Stimulated activated CD8-positive, alpha-beta memory T cell treated with anti-CD3 and anti-CD28 coated beads, Interleukin-4, amount 100 ng/mL, for 4 hours (primary cell): ENCODE measurements at regions not wholly inside any gene's neighbourhood (a gene's known extent, or its start where the extent isn't known, plus 50 kb on each side); places are given as distances from the start of the nearest gene placed in this dataset.

ENCODE experiments used
- DNase-seq, 2 donors: peaks; one replicate each; pipeline ENCODE4 v3.0.0-alpha.2; 2020; ENCODE audit warnings: low read depth in 2 of 2, low spot score in 1 of 2

DNA sequence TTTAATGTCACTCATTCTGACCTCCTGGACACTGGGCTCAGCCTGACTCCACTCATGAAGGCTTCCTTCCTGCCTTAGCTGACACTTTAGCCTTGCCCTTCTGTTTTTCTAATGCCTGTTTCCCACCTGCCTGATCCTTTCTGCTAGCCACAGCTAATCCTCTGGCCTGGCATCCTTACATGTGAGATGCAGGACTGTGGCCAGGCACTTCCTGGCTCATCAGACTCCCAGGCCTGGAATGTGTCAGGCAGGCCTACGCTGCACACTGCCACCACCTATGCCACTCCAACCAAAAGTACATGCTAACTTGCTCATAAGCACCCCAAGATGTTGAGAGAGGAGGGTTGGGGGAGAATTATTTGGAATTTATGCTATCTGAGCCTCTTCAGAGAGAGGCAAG lies 138.8 kb upstream of the NALF2 start:
- no peak for DNase-seq

DNA sequence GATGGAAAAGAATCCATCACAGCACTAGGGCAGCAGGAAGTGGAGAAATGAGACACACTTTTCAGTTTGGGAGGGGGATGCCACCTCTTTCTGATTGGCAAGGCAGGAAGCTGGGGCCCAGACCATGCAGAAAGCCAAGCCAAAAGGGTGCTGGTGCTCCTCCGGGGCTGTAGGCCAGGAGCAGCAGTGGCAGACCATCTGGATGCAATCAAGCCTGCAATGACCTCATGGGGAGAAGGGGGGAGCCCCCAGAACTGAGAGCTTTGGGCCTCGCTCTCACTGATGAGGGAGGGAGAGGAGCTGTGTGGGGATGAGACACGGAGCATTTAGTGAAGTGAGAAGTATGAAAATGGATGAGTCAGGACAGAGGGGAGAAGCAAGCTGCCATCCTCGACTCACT lies 141.3 kb upstream of the NALF2 start:
- DNase-seq, result no peak

DNA sequence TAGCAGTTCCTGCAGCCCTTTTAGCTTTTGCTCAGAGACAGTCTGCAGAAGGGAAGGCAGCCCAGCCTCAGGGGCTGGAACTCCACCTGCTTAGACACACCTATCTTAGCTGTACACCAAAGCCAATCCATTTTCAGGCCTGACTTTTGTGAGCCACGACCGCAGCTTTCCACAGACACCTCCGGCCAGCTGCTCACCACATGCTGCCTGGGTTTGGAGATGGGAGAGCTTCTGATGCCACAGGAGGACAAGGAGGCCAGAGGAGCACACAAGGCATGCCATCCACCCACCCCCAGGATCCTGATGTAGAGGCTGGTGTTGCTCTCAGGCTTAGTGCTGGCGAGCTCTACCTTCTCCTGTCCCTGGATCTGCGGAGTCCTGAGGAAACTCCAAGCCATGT lies 141.8 kb upstream of the NALF2 start:
- DNase-seq, result no peak

DNA sequence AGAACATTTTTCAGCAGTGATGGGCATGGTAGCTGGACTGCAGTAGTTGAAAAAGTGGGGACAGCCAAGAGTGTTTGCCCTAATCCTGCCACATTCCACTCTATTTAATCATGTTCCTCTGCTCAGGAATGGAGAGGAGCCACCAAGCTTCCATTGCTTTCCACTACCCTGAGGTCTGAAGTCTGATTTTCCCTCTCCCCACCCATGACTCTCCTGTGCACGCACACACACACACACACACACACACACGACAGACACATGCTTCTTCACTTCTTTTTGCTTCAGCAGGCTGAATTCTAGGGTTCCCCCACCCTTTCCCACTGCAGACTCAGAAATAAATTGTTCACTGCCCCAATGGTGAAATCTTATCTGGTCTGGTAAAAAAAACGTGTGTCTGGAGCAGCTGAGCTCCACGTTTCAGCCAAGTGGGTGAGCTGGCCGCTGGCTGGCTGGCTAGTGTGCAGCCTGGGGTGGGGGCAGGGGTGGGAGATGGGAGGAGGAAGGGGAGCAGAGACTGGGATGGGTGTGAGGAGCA lies 142.7 kb upstream of the NALF2 start:
- no peak for DNase-seq

DNA sequence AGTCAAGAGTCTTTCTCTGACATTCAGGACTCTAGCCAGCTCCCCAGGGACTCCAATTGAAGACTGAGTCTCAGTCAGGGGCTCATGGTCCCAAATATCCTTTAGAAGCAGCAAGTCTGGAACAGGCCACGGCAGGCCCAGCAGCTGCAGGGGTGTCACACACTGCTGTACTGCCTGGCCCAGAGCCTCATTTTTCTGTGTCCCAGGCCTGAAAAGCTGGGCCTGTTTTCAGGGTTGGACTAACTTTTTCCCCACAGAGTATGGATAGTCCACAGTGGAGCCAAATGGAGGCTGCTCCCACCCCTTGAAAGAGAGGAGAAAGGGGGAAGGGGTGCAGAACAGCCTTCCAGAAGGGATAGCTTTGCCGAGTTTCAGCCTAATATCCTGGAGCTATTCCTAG lies 146.8 kb upstream of the NALF2 start:
- DNase-seq, result no peak

DNA sequence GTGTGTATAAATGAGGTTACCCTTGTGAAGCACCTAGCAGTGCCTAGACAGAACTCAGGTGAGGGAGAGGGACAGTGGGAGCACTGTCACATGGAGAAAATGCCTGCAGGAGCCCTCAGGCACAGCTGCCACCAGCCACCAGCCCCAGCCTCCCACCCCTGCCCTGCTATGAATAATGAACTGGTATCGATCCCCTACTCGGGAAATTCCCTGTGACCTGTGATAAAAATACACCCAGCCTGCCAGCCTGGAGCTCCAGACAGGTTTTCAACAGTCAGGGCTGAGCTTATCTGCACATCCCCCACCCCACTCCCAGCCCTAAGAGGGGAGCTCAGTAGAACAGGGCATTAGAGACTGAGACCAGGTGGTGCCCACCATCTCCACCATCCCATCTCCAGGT lies 159.6 kb upstream of the PJA1 start:
- no peak for DNase-seq

DNA sequence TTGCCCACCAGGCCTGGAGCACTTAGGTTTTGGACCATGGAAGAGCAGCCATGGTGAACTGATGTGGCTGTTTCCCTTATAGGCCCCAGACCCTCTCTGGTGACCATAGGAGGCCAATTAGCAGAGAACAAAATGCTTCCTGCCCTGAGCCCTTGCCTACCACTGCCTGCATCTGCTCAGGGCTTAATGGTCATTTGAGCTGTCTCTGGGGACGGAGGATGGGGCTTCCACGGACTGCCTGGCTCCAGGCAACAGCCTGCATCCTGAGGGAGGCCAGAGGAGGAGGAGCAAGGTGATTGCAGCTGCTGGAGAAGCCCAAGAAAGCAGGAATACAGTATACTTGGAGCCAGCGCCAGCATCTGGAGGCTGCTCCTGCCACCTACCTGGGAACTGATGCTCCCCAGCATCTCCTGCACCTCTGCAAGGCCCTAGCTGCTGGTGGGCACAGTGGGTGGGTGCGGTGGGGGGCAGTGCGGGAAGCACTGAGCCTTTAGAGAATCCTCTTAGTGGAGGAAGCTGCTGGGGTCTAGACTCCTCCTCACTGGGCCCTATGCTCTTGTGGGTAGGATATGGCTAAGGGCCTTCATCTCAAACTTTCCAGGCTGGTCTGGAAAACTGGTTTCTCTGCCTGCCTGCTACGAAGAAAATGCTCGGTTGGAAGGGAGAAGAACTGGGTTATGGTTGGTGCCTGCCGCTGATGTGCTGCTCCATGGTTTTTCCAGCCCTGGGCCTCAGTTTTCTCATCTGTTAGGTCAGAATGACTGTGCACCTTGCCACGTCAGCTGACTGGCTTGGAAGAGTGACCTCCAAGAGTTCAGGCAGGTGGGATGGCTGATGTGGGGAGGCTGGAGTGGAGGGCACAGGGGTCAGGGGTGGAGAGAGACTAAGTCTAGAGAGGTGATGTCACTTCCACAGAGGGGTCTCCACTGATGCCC lies 158.8 kb upstream of the PJA1 start:
- DNase-seq, result no peak

DNA sequence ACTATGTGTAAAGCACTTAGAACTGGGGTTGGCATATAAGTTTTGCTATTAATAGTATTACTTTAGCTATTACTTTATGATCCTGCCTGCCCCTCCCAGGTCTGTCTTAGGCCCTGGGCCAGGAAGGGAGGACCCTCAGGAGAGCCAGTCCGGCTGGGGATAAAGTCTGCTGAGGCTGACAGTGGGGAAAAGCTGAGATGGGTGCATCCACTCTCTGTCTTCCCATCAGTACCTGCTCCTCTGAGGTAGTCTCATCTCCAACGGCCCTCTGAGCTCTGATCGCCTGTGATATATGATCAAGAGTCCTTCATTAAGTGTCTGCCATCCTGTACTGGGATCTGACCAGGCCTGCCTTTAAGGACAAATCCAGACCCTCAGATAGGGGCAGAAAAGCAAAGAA lies 156.5 kb upstream of the PJA1 start:
- no peak for DNase-seq

DNA sequence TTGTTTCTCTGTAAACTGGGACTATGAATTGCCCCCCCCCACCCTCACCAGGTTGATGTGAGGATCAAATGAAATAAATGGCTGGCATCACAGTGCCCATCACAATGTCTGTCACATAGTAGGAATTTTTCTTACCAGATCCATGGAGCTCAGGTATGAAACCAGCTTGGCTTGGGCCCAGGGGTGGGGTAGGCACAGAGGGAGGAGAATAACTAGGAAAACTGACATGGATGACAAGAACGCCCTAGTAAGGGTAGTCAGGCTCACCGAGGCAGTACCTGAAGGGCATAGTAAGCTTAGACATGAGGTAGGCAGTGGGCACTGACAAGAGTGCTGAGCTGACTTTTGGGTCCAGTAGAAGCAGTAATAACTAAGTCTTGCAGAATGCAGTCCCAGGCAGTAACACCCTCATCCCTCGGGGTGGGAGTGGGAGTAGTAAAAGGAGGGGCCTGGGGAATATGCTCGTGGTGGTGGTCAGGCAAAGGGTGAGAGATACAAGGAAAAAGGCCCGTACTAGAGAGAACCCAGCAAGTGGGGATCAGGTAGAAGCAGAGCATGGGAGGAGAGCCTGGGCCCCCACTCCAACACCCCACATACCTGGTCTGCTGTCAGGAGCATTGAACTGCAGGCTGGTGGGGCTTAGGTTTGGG lies 155.9 kb upstream of the PJA1 start:
- DNase-seq, result no peak

DNA sequence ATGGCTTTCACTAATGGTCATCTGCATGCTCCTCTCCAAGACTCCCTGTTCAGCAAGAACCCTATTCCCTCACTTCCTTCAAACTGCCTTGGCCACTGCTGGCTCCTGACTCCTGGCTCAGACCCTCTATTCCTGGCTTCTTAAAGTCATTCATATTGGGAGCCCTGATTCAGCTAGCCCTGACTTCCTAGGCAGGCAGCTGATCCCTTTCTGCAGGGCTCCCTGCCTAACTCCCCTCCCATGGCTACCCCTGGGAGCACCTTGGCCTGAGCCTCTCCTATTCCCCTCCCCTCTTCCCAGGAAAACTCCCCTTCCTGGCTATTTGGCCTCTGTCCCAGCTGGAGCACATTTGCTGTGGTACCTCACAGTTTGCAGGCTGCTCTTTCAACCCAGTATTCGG lies 154.9 kb upstream of the PJA1 start:
- DNase-seq, result no peak

DNA sequence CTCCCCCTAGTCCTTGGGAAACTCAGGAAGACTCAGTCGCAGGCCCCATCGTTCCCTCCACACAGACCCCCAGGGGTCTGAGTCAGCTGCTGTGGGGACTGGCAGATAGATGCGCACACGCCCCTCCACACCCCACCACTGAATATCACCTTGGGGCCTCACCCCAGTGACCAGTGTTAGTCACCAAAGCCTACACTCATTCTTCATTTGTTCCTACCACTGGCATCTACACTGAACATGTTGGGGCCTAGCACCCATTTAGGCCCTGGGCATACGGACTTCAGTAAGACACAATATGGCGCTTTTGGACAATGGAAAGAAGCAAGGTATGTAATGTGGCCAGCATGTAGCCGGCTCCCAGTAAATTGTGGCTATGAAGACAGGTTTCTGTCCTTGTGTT lies 154.1 kb upstream of the PJA1 start:
- no peak for DNase-seq

DNA sequence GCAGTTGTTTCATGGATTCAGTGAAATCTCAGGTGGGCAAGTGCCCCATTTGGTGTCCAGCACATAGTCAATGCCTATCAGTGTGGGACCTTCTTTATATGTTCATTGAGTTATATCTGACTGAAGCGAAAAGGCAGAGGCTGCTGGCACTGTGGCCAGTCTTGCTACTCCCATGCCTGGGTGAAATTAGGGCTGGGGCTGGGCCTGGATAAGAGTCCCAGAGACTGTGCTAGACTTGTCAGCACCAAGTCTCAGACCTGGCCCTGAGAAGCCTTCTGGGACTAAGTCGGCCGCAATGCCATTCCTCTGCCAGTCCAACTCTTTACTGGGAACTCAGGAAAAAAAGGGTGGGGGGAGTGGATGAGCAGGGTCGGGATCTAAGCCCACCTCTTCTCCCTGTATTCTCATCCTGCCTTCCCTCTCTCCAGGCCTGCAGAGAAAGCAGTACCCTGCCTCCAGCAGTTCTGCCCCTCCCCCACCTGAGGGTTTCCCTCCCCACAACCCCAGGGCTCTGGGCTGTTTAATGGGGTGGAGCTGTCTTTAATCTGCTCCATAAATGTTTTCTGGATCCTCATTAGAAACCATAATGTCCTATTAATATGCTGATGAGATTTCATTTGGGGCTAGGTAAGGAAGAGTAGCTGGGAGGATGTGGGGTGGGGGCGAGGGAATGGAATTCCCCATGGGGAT lies 153.5 kb upstream of the PJA1 start:
- no peak for DNase-seq

DNA sequence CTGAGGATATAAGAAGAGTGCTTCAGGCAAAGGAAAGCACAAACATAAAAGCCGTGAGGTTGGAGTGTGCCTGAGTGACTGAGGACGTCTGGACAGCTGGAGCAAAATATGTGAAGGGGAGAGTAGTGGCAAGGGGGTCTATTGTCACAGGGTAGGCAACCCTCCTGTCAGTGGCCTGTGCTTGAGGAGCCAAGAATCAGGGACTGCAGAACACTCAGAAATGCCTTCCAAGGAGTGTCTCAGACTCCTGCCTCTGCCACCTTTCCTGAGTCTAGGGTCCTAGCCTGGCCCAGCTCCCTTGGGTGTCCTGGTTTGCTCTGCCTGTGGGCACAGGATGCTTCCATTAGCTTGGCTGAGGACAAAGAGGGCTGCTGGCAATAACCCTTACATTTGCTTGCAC lies 152.5 kb upstream of the PJA1 start:
- no peak for DNase-seq

DNA sequence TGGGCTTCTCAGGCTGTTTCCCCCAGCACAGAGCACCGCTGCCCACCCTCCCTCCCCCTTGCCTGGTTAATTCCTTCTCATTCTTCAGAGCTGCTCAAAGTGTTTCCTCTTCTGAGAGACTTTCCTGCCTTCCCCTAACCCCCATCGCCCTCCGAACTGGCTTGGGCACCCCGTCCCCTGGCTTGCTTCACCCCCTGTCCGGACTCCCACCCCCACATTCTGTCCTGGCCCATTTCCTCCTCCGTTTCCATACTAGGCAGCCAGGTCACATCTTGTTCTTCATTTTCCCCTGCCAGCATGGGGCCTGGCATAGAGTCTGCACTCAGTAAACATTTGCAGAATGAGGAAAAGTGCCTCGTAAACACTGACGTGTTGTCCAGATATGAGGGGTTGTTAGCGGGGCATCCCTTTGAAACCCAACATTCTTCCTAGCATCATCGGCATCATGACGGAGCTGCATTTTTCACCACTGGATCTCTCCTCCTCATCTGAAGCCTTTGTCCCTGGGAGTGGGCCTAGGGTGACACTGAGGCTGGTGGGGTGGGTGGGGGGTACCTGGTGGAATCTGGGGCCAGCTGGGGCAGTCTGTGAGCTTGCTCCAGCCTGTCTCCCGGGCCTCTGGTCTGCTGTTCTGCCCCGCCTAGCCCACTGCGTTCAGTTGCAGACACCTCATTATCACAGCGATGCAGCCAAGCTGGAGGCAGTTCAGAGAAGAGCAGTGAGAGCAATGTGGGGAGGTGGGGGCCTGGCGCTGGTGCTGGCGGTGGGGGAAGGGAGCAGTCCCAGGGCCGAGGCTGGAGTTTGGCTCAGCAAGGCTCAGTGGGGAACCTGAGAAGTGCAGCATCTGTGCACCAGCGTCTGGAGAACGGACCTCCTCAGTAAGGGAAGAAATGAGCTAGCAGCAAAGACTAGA lies 149.4 kb upstream of the PJA1 start:
- no peak for DNase-seq

DNA sequence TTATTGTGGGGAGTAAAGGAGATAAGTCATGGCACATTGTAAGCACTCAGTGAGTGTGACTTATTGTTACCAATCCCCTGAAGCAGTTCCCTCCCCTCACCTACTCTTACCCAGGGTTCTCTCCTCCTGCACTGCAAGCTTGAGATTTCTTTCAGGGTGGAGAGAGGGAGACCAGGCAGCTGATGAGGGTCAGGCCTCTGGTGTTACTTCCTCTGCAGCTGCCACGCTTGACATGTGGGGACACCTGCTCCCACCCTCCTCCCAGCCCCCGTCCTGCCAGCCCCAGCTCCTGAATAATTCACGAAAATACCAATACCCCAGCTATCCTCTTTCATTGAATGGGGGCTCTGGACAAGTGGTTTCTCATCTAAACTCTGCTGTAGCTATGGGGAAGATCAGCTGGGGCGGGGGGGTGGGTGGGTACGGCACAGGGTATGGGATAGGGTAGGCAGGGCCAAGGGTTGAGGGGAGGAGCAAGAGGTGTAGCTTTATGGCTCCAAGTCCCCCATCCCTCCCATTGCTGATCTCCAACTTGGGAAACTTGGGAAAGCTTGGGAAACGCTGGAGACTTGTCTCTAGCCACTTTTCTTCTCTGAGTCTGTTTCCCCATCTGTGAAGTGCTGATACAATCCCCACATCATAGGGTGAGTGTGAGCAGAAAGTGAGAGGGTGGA lies 148.5 kb upstream of the PJA1 start:
- DNase-seq, result no peak

DNA sequence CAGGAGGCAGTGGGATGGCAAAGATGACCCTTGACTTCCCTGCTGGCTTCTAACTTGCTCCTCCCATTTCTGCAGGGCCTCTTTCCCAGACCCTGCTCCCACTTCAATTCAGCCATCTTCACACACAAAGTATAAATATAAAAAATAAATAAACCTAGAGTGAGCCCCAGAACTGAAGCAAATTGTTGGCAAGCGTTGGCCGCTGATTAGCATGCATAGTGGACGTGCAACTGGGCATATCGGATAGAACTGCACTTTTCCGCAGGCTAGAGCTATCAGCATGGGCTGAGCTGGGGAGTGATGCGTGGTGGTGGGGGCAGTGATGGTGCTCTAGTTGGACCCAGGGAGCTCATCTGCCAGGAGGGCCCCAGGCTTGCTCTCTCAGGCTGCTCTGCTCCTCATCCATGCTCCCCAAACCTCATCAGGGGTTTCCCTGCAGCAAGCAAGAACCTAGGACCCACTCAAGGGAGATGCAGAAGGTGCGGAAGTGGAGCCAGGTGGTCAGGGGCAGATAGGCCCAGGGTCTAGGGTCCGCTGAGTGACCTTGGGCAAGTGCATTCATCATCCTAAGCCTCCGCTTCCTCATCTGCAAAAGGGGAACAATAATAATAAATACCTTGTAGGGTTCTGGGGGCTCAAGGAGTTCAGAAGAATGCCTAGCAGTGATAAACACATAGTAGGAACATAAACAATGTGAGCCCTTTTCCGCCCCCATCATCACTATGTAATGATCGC lies 146.8 kb upstream of the PJA1 start:
- no peak for DNase-seq

DNA sequence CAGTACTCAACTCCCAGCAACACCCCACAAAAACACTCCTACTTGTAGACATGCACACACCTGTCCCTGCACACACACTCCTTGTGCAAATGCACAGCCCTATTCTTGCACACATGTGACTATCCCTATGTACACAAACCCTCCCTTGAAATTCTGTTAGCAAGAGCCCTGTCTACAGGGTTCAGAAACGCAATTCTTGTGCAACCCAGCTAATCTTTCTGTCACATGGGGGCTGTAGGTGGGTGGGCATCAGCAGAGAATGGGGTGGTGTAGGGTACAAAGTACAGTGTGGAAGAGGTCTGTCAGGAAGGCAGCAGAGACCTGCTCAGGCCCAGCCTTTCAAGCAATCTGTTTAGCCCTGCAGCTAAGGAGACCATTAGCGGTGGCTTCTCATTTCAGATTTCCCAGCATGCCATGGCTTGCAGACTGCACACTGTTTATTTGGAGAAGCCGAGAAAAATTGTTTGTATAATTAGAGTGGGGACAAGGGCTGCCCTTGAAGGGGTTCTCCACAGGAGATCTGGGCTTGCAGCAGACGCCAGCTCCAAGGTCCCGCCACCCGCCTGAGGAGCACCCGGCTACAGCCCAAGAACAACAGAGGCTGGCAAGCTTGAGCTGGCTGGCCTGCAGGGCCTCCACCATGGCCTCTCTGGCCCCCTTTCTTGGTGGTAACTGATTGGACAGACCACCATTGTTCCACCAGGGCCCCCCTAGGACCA lies 144.0 kb upstream of the PJA1 start:
- no peak for DNase-seq

DNA sequence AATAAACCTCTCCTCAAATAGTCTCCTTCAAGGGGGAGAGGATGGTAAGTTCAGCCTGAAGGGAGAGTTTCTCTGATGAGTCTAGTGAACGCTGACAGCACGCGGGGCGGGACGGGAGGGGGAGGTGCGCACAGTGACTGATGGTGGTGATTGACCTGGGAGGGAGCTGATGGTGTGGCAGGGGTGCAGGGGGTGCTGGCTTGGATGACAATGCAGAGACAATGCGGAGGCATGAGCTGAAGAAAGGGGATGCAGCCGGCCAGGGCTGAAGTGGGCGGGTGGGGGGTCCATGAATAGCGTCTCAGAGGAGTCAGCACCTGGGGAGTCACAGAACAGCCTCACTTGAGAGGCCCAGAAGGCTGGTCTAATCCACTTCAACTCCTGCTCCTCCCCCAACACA lies 142.5 kb upstream of the PJA1 start:
- no peak for DNase-seq

DNA sequence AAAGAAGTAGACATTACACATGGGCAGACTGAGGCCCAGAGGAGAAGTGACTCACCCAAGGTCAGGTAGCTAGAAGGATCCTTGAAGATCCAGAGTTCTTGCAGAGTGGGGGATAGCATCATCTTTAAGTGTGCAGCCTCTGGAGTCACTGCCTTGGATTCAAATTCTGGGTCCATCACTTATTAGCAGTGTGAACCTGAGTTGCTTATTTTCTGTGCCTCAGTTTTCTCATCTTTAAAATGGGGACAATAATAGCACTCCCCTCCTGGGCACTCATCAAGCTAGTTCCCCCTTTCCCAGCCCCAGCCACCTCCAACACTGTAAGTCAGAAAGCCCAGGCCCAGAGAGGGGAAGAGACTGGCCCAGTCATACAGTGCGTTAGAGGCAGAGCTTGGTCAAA lies 141.8 kb upstream of the PJA1 start:
- no peak for DNase-seq
